CD4-positive, alpha-beta T cell treated with Interleukin-17A for 1 hour (primary cell): ENCODE measurements at regions not wholly inside any gene's neighbourhood (a gene's known extent, or its start where the extent isn't known, plus 50 kb on each side); places are given as distances from the start of the nearest gene placed in this dataset.

Experiments
- DNase-seq: peaks from one replicate; pipeline ENCODE4 v3.0.0-alpha.2; 2020

GRCh38 chr4:175871774-175872405 is 59.8 kb upstream of the GPM6A start:
- DNase-seq, result no peak

DNA sequence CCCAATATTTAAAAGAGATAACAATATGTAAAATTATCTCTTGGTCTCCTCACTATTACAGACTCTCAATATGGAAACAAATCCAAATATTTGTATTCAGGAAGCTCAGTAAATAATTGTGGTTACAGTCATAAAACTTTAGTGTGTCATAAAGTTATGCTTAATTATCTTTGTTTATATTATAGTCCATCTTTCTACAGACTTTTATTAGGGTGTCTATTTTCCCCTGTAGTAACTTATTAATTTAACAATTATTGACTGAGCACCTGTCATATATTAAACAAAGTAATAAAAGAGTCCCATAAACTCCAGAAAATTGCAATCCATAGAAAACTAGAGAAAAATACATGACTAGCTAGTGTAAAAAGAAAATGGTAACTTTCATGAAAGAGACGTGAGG is 61.6 kb upstream of the GPM6A start:
- no peak for DNase-seq

- DNase-seq, result no peak
Measured at GRCh38 chr4:175874306-175874705, 62.2 kb upstream of the GPM6A start.

- DNase-seq, result no peak
Measured at GRCh38 chr4:175875993-175876771, 64.1 kb upstream of the GPM6A start.

- no peak for DNase-seq
Measured at GRCh38 chr4:175882891-175883290, 70.8 kb upstream of the GPM6A start.

GRCh38 chr4:175884048-175884447 is 72.0 kb upstream of the GPM6A start:
- DNase-seq, result no peak

GRCh38 chr4:175891231-175891630 is 79.2 kb upstream of the GPM6A start:
- DNase-seq, result no peak

DNA sequence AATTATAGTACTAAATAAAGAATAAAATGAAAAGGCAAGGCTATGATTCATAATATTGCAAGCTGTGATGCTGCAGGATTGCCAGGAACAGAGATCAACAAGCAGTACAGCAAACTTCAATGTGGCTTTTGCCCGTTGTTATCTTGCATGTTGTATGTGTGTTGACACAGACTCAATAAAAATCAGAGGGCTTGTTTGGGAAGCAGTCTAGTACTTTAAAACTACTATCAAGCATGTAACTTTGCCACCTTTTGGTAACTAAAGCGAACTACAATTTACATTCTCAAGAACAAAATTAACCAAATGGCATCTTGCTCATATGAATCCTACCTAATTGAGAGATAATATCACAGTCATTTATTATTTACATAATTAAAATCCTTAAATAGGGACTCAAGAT is 79.8 kb upstream of the GPM6A start:
- no peak for DNase-seq

- DNase-seq, result no peak
Measured at GRCh38 chr4:175905925-175906324, 93.9 kb upstream of the GPM6A start.

DNA sequence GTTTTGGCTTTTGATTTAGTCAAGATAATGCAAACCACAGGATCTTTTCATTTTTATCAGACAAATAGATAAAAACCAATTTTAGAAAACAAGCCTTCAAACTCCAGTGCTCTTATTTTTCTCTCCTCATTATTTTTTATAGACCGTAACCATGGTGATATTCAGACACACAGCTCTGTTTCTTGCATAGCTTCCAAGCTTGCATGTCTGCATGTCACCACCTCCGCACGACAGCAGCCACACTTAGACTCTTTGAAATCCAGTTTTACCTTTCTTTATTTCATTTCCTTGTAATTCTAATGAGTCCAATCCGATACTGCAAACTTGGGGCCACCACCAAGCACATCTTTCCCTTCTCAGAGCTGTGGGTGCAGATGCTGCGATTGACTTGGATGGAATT is 94.3 kb upstream of the GPM6A start:
- DNase-seq, result no peak

DNA sequence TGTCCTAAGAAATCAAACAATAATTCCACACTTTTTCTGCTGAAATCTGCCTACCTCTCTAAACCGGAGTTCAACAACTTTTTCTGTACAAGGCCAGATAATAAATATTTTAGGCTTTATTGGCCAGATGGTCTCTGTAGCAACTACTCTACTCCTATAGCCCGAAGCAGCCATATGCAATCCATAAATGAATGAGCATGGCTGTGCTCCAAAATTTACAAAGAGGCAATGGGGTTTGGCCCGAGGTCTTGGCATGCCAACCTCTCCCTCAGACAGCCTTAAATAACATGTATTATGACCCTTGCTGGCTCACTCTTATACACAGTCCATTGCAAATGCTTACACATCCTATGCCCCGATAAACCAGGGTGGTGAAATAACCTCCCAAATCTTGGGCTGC is 98.6 kb upstream of the GPM6A start:
- DNase-seq, result no peak

DNA sequence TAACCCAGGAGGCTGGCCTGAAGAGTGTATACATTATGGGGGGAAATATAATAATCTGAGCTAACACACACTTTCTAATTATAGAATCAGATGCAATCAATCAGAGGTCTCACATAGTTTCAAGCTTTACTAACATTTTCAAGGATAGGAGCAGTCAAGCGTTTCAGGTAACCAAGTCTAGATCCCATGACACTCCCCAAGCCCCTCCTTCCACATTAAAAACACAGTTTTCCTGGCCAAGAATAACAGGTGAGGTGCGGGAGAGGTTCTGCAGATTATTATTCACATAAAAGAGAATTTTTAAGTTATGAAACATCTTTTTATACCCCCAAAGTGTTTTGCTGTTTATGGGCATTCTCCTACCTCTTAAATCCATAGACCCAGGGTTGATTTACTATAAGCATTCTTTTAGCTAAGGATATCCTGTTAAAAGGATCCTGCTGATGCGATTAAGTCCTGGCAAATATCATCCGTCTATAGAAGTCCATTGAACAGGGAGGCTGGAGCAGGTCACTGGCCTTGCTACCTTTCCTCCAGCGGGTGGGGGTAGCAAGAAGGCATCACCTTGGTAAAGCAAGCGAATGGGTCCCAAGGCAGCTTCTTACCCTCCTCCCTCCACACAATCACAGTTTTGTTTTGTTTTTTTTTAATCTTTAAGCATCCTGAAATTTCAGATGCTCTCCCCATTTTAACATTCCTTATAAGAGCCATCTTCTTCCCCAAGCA is 104.7 kb upstream of the GPM6A start:
- no peak for DNase-seq

DNA sequence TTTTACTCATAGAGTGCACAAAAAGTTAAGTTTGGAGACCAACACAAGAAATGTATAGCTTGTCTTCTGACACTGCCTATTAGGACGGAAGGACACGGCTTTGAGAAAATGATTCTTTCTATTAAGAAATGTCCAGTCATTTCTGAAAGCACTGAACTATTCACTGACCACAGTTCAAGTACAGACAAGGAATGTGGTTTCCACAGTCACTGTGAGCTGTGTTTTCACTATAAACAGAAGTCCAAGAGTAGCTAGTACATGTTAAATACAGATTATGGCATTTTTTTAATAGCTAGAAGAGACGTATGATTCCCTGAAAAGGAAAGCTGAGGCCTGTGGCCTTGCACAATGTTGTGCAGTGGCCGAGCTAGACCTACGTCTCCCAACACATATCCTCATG is 115.1 kb upstream of the GPM6A start:
- no peak for DNase-seq

GRCh38 chr4:175929441-175929840 is 117.4 kb upstream of the GPM6A start:
- DNase-seq, result no peak

DNA sequence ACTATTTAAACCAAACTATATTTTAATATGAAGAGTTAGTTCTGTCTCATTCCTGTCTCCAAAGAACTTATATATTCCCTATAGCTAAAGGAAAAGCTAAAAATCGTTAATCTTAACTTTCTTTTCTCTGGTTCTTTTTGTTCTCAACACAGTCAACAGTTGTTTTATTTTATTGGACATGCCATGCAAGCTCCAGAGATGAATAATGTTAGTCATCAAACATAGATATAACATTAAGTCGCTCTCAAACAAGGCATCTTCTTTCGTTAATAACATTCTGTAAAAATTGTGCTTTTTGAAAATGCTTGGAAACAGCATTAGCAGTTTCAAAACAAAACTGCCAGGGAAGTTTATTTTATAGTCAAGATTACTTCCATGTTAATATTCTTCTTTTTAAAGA is 117.9 kb upstream of the GPM6A start:
- DNase-seq, result no peak

DNA sequence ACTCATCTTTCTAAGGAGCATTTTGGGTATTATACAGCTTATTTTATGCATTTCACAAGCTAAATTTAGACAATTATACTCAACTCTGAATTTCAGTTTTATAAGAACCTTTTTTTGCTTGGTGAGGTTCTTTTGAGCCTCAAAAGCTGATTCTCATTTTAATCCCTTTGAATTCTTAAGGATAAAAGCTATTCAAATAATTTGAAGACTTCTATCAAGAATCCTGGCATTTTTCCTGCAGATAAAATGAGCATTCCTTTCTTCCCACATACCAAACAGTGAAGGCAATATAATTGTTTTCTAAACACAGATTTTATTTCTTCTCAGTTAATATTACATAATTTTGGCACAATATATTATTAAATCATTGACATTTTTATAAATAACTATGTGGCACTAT is 118.4 kb upstream of the GPM6A start:
- DNase-seq, result no peak

DNA sequence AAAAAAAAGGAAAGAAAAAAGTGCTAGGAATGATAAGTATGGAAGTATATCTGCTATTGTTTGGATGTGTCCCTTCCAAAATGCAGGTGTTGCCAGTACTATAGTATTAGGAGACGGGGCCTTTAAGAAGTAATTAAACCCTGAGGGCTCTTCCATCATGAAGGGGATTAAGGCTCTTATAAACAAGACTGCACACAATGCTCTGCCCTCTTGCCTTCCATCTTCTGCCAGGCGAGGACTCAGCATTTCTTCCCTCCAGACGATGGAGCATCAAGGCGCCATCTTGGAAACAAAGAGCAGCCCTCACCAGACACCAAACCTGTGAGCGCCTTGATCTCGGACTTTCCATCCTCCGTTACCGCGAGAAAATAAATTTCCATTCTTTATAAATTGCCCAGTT is 120.1 kb upstream of the GPM6A start:
- DNase-seq, result no peak

DNA sequence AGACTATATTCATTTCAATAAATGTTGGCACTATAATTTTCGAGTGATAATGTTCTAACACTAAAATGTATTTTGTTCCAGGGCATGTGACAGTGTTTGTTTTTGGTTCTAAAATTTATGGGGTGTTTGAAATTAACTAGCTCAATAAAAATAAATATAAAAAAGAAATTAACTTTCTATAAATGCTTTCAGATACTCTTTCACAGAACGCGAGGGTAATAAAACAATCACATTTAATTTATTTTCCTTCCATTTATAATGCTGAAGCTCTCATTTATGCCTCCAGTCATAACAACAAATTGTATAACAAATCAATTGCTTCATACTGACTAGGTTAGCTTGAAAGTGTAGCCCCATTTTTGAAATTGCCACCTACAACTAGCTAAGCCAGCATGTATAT is 122.4 kb upstream of the GPM6A start:
- DNase-seq, result no peak

DNA sequence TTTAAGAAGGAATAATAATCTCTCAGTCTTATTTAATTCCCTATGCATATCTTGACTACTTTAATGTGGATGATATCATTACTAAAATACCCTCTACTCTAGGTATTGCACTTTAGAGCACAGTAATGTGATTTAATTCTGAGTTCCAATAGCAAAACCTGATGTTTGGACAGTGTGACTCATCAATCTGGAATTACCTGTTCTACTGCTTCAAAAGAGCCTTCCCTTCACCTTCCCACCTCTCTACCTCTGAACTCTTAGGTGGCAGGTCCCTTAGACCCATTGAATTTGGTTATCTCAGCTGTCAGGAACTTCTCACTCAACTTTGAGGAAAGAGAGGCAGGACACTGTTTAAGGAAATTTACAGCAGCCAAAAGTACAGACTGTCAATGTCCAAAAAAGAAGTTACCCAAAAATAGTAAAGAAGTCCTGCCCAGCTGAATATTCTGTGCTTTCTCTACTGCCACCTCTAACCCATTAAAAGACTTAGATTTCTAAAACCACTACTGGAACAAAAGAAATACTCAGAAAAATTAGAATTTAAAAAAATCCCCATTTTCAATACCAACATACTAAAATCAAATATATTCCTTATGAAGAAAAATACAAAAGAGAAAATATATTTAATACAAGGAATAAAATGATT is 123.1 kb upstream of the GPM6A start:
- DNase-seq, result no peak

GRCh38 chr4:175944126-175944910 is 121.3 kb upstream of the WDR17 start:
- DNase-seq, result no peak

GRCh38 chr4:175946472-175947116 is 119.0 kb upstream of the WDR17 start:
- no peak for DNase-seq

GRCh38 chr4:175947117-175947722 is 118.4 kb upstream of the WDR17 start:
- DNase-seq, result peak; percentile 15
